ENCODE measurements at regions not wholly inside any gene's neighbourhood (a gene's known extent, or its start where the extent isn't known, plus 50 kb on each side); places are given as distances from the start of the nearest gene placed in this dataset.

- TF ChIP-seq, protein P1, sequence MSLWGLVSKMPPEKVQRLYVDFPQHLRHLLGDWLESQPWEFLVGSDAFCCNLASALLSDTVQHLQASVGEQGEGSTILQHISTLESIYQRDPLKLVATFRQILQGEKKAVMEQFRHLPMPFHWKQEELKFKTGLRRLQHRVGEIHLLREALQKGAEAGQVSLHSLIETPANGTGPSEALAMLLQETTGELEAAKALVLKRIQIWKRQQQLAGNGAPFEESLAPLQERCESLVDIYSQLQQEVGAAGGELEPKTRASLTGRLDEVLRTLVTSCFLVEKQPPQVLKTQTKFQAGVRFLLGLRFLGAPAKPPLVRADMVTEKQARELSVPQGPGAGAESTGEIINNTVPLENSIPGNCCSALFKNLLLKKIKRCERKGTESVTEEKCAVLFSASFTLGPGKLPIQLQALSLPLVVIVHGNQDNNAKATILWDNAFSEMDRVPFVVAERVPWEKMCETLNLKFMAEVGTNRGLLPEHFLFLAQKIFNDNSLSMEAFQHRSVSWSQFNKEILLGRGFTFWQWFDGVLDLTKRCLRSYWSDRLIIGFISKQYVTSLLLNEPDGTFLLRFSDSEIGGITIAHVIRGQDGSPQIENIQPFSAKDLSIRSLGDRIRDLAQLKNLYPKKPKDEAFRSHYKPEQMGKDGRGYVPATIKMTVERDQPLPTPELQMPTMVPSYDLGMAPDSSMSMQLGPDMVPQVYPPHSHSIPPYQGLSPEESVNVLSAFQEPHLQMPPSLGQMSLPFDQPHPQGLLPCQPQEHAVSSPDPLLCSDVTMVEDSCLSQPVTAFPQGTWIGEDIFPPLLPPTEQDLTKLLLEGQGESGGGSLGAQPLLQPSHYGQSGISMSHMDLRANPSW (CRISPR knock-in tag; conservative IDR thresholded peaks at IDR 0.05; ENCODE audit: low read depth) = no peak
- TF ChIP-seq, protein P2, sequence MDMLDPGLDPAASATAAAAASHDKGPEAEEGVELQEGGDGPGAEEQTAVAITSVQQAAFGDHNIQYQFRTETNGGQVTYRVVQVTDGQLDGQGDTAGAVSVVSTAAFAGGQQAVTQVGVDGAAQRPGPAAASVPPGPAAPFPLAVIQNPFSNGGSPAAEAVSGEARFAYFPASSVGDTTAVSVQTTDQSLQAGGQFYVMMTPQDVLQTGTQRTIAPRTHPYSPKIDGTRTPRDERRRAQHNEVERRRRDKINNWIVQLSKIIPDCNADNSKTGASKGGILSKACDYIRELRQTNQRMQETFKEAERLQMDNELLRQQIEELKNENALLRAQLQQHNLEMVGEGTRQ (CRISPR knock-in tag; IDR thresholded peaks at IDR 0.05) = no peak
- TF ChIP-seq TP53 (CRISPR knock-in tag; IDR thresholded peaks at IDR 0.05) = no peak
- TF ChIP-seq, protein P3, sequence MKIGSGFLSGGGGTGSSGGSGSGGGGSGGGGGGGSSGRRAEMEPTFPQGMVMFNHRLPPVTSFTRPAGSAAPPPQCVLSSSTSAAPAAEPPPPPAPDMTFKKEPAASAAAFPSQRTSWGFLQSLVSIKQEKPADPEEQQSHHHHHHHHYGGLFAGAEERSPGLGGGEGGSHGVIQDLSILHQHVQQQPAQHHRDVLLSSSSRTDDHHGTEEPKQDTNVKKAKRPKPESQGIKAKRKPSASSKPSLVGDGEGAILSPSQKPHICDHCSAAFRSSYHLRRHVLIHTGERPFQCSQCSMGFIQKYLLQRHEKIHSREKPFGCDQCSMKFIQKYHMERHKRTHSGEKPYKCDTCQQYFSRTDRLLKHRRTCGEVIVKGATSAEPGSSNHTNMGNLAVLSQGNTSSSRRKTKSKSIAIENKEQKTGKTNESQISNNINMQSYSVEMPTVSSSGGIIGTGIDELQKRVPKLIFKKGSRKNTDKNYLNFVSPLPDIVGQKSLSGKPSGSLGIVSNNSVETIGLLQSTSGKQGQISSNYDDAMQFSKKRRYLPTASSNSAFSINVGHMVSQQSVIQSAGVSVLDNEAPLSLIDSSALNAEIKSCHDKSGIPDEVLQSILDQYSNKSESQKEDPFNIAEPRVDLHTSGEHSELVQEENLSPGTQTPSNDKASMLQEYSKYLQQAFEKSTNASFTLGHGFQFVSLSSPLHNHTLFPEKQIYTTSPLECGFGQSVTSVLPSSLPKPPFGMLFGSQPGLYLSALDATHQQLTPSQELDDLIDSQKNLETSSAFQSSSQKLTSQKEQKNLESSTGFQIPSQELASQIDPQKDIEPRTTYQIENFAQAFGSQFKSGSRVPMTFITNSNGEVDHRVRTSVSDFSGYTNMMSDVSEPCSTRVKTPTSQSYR (CRISPR knock-in tag; IDR thresholded peaks at IDR 0.05) = no peak
Observed at GRCh38 chr14:38101679-38102078, 106.0 kb upstream of the SSTR1 start (continued).

GRCh38 chr14:38103542-38104225 lies 104.0 kb upstream of the SSTR1 start:
- no peaks in the 10 kb centered on the region for H3K4me1 Mint-ChIP-seq
- H3K27me3 Mint-ChIP-seq (ENCODE audit: low read depth) = peaks cover 5% of the 10 kb centered on the region; the same call in 1 of the 2 replicates
- TF ChIP-seq CBFB (CRISPR knock-in tag; IDR thresholded peaks at IDR 0.05; ENCODE audit: low read depth) (no peak), RELA (CRISPR knock-in tag; IDR thresholded peaks at IDR 0.05; ENCODE audit: borderline replicate concordance) (no peak), NR2C2 (CRISPR knock-in tag; IDR thresholded peaks at IDR 0.05) (no peak), IRF1 (CRISPR knock-in tag; IDR thresholded peaks at IDR 0.05) (no peak), ZNF396 (CRISPR knock-in tag; IDR thresholded peaks at IDR 0.05; ENCODE audit: borderline replicate concordance) (no peak), E2F5 (CRISPR knock-in tag; IDR thresholded peaks at IDR 0.05) (no peak), ZNF219 (CRISPR knock-in tag; IDR thresholded peaks at IDR 0.05; ENCODE audit: borderline replicate concordance) (no peak), CDX4 (CRISPR knock-in tag; IDR thresholded peaks at IDR 0.05; ENCODE audit: borderline replicate concordance) (no peak), ESRRA (CRISPR knock-in tag; IDR thresholded peaks at IDR 0.05; ENCODE audit: borderline replicate concordance) (no peak), ZNF232 (CRISPR knock-in tag; IDR thresholded peaks at IDR 0.05) (no peak), PREB (CRISPR knock-in tag; IDR thresholded peaks at IDR 0.05; ENCODE audit: borderline replicate concordance) (no peak)
- TF ChIP-seq, protein P2 (CRISPR knock-in tag; IDR thresholded peaks at IDR 0.05) = no peak
- TF ChIP-seq, protein P4, sequence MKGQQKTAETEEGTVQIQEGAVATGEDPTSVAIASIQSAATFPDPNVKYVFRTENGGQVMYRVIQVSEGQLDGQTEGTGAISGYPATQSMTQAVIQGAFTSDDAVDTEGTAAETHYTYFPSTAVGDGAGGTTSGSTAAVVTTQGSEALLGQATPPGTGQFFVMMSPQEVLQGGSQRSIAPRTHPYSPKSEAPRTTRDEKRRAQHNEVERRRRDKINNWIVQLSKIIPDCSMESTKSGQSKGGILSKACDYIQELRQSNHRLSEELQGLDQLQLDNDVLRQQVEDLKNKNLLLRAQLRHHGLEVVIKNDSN (CRISPR knock-in tag; IDR thresholded peaks at IDR 0.05) = no peak
- TF ChIP-seq, protein P3 (CRISPR knock-in tag; IDR thresholded peaks at IDR 0.05) = no peak
- TF ChIP-seq, protein P5, sequence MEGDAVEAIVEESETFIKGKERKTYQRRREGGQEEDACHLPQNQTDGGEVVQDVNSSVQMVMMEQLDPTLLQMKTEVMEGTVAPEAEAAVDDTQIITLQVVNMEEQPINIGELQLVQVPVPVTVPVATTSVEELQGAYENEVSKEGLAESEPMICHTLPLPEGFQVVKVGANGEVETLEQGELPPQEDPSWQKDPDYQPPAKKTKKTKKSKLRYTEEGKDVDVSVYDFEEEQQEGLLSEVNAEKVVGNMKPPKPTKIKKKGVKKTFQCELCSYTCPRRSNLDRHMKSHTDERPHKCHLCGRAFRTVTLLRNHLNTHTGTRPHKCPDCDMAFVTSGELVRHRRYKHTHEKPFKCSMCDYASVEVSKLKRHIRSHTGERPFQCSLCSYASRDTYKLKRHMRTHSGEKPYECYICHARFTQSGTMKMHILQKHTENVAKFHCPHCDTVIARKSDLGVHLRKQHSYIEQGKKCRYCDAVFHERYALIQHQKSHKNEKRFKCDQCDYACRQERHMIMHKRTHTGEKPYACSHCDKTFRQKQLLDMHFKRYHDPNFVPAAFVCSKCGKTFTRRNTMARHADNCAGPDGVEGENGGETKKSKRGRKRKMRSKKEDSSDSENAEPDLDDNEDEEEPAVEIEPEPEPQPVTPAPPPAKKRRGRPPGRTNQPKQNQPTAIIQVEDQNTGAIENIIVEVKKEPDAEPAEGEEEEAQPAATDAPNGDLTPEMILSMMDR (IDR thresholded peaks at IDR 0.05) = no peak
- peaks cover 51% of the 10 kb centered on the region for H3K9me3 Mint-ChIP-seq
- ChIA-PET POLR2A (no interaction called here), CTCF (no interaction called here)
- no peak overlapping the region for H3K27ac Mint-ChIP-seq
- peaks cover 23% of the 10 kb centered on the region for H3K36me3 Mint-ChIP-seq
- H3K4me3 Mint-ChIP-seq = no peak overlapping the region
- ATAC-seq (no peak), DNase-seq (ENCODE audit: low spot score) (no peak)

Measured in WTC11 (cell line).